ENCODE measurements at regions not wholly inside any gene's neighbourhood (a gene's known extent, or its start where the extent isn't known, plus 50 kb on each side); places are given as distances from the start of the nearest gene placed in this dataset.

GRCh38 chr10:124306520-124306919, 112.2 kb downstream of the OAT start:
- Histone ChIP-seq H3K27me3 (ENCODE audit: control insufficient read depth, insufficient read depth, low read length) (no peaks in the 10 kb centered on the region), H3K4me1 (ENCODE audit: control insufficient read depth, insufficient read depth, low read length, poor library complexity, severe bottlenecking) (no peaks in the 10 kb centered on the region), H3K27ac (ENCODE audit: insufficient read depth, low read length, poor library complexity, severe bottlenecking) (no peak overlapping the region), H3K9me3 (ENCODE audit: control insufficient read depth in 2 of 2, low read length in 2 of 2) (no peaks in the 10 kb centered on the region), H3K4me3 (ENCODE audit: low read depth, low read length) (no peak overlapping the region), H3K36me3 (ENCODE audit: control insufficient read depth, insufficient read depth, low read length) (no peaks in the 10 kb centered on the region)
- ATAC-seq (ENCODE audit: low read depth in 2 of 2) (no peak), DNase-seq (no peak)
- H3K27ac Mint-ChIP-seq: no peak overlapping the region
- H3K27me3 Mint-ChIP-seq: peaks cover 4% of the 10 kb centered on the region
- no peaks in the 10 kb centered on the region for H3K4me1 Mint-ChIP-seq
- H3K4me3 Mint-ChIP-seq: no peak overlapping the region
- H3K9me3 Mint-ChIP-seq: no peaks in the 10 kb centered on the region
- H3K36me3 Mint-ChIP-seq: no peaks in the 10 kb centered on the region

GRCh38 chr10:124305984-124306383, 112.7 kb downstream of the OAT start:
- H3K9me3 ChIP-seq (ENCODE audit: control insufficient read depth in 2 of 2, low read length in 2 of 2): no peaks in the 10 kb centered on the region
- no peaks in the 10 kb centered on the region for H3K4me1 ChIP-seq (ENCODE audit: control insufficient read depth, insufficient read depth, low read length, poor library complexity, severe bottlenecking)
- peaks cover 0 to under 1% (median 0%) of the 10 kb centered on the region in 7 donors for H3K9me3 Mint-ChIP-seq
- H3K27me3 Mint-ChIP-seq: peaks cover 4% of the 10 kb centered on the region
- H3K36me3 Mint-ChIP-seq: no peaks in the 10 kb centered on the region
- ATAC-seq (ENCODE audit: low read depth in 2 of 2): no peak
- H3K27ac ChIP-seq (ENCODE audit: insufficient read depth, low read length, poor library complexity, severe bottlenecking): no peak overlapping the region
- H3K4me3 Mint-ChIP-seq: no peak overlapping the region
- H3K27ac Mint-ChIP-seq: no peak overlapping the region
- H3K27me3 ChIP-seq (ENCODE audit: control insufficient read depth, insufficient read depth, low read length): no peaks in the 10 kb centered on the region
- DNase-seq: no peak
- no peaks in the 10 kb centered on the region for H3K36me3 ChIP-seq (ENCODE audit: control insufficient read depth, insufficient read depth, low read length)
- H3K4me3 ChIP-seq (ENCODE audit: low read depth, low read length): no peak overlapping the region
- no peaks in the 10 kb centered on the region for H3K4me1 Mint-ChIP-seq

GRCh38 chr10:124305131-124305530, 113.6 kb downstream of the OAT start:
- Histone ChIP-seq H3K27me3 (ENCODE audit: control insufficient read depth, insufficient read depth, low read length) (no peaks in the 10 kb centered on the region), H3K9me3 (ENCODE audit: control insufficient read depth in 2 of 2, low read length in 2 of 2) (no peaks in the 10 kb centered on the region), H3K4me1 (ENCODE audit: control insufficient read depth, insufficient read depth, low read length, poor library complexity, severe bottlenecking) (no peaks in the 10 kb centered on the region), H3K36me3 (ENCODE audit: control insufficient read depth, insufficient read depth, low read length) (no peaks in the 10 kb centered on the region), H3K4me3 (ENCODE audit: low read depth, low read length) (no peak overlapping the region), H3K27ac (ENCODE audit: insufficient read depth, low read length, poor library complexity, severe bottlenecking) (no peak overlapping the region)
- no peaks in the 10 kb centered on the region for H3K36me3 Mint-ChIP-seq
- DNase-seq: no peak
- H3K27me3 Mint-ChIP-seq: peaks cover 4% of the 10 kb centered on the region
- H3K4me3 Mint-ChIP-seq: no peak overlapping the region
- no peak overlapping the region for H3K27ac Mint-ChIP-seq
- H3K9me3 Mint-ChIP-seq: peaks cover 0 to 7% (median 0%) of the 10 kb centered on the region in 7 donors
- no peak for ATAC-seq (ENCODE audit: low read depth in 2 of 2)
- H3K4me1 Mint-ChIP-seq: no peaks in the 10 kb centered on the region

DNA sequence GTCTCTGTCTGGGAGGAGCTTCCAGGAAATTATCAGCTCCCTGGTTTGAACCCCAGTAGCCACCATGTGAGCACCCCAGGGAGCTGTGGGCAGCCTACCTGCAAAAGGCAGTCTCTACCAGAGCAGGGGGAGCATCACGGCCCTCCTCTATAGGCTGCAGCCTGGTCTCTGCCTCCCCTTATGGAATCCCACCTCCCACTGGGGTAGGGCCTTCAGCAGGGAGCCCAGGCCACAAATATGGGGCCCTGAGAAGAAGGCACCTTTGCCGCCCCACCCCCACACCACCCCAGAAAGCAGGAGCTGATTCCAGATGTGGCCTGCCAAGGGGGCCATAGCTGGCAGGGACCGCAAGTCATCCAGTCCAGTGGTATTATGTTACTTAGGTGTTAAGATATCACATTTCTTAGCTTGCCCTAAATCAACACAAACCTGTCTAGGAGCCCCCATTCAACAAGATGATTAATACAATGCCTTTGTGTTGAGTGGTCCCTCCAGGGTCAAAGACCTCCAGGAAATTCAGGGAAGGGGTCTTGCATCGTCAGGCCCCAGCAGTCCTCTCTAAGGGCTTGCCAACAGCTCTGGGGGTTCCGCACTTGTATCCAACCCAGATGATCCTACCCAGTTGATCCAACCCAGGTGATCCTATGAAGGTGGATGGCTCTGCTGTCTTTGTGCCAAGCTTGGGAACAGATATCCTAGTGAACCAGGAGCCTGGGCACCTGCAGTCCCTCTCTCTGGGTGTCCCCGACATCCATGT, 114.9 kb downstream of the OAT start:
- Histone ChIP-seq H3K9me3 (ENCODE audit: control insufficient read depth in 2 of 2, low read length in 2 of 2) (no peaks in the 10 kb centered on the region), H3K27ac (ENCODE audit: insufficient read depth, low read length, poor library complexity, severe bottlenecking) (no peak overlapping the region), H3K4me3 (ENCODE audit: low read depth, low read length) (no peak overlapping the region), H3K4me1 (ENCODE audit: control insufficient read depth, insufficient read depth, low read length, poor library complexity, severe bottlenecking) (no peaks in the 10 kb centered on the region), H3K36me3 (ENCODE audit: control insufficient read depth, insufficient read depth, low read length) (no peaks in the 10 kb centered on the region), H3K27me3 (ENCODE audit: control insufficient read depth, insufficient read depth, low read length) (no peaks in the 10 kb centered on the region)
- H3K9me3 Mint-ChIP-seq: peaks cover 0 to 7% (median 0%) of the 10 kb centered on the region in 7 donors
- no peaks in the 10 kb centered on the region for H3K4me1 Mint-ChIP-seq
- H3K36me3 Mint-ChIP-seq: no peaks in the 10 kb centered on the region
- no peak overlapping the region for H3K4me3 Mint-ChIP-seq
- no peaks in the 10 kb centered on the region for H3K27me3 Mint-ChIP-seq
- DNase-seq (no peak), ATAC-seq (ENCODE audit: low read depth in 2 of 2) (no peak)
- no peak overlapping the region for H3K27ac Mint-ChIP-seq

GRCh38 chr10:124302951-124303505, 115.7 kb downstream of the OAT start:
- no peak overlapping the region for H3K4me3 ChIP-seq (ENCODE audit: low read depth, low read length)
- no peak overlapping the region for H3K27ac ChIP-seq (ENCODE audit: insufficient read depth, low read length, poor library complexity, severe bottlenecking)
- H3K4me1 Mint-ChIP-seq: no peaks in the 10 kb centered on the region
- H3K27me3 Mint-ChIP-seq: no peaks in the 10 kb centered on the region
- no peaks in the 10 kb centered on the region for H3K36me3 Mint-ChIP-seq
- H3K27me3 ChIP-seq (ENCODE audit: control insufficient read depth, insufficient read depth, low read length): no peaks in the 10 kb centered on the region
- no peak overlapping the region for H3K4me3 Mint-ChIP-seq
- no peaks in the 10 kb centered on the region for H3K9me3 ChIP-seq (ENCODE audit: control insufficient read depth in 2 of 2, low read length in 2 of 2)
- no peak overlapping the region for H3K27ac Mint-ChIP-seq
- H3K9me3 Mint-ChIP-seq: peaks cover 0 to 7% (median 0%) of the 10 kb centered on the region in 7 donors
- no peaks in the 10 kb centered on the region for H3K36me3 ChIP-seq (ENCODE audit: control insufficient read depth, insufficient read depth, low read length)
- no peaks in the 10 kb centered on the region for H3K4me1 ChIP-seq (ENCODE audit: control insufficient read depth, insufficient read depth, low read length, poor library complexity, severe bottlenecking)
- ATAC-seq (ENCODE audit: low read depth in 2 of 2) (no peak), DNase-seq (no peak)

DNA sequence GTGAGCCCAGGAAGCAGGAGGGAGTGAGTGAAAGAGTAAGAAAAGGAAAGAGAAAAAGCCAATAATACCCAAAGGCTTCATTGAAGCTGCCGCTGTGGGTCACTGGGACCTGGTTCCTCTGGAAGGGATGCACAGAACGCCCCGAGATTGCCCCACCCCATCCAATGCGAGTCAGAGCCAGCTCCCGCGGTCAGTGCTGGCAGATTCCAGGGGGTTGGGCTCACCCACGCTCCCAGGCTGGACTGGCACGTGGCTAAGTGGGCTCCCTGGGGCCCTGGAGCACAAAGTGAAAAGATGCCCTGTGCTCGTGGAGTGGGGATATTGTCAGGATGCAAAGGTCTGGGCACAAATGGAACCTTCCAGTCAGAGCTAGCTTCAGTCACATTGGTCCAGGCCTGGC, 117.0 kb downstream of the OAT start:
- no peak overlapping the region for H3K27ac ChIP-seq (ENCODE audit: insufficient read depth, low read length, poor library complexity, severe bottlenecking)
- H3K27me3 ChIP-seq (ENCODE audit: control insufficient read depth, insufficient read depth, low read length): no peaks in the 10 kb centered on the region
- no peaks in the 10 kb centered on the region for H3K36me3 ChIP-seq (ENCODE audit: control insufficient read depth, insufficient read depth, low read length)
- Mint-ChIP-seq H3K27me3 (no peaks in the 10 kb centered on the region), H3K27ac (no peak overlapping the region), H3K9me3 (peaks cover 0 to 7% (median 0%) of the 10 kb centered on the region in 7 donors), H3K36me3 (no peaks in the 10 kb centered on the region), H3K4me1 (peaks cover 0 to 2% (median 0%) of the 10 kb centered on the region in 4 donors), H3K4me3 (no peak overlapping the region)
- no peaks in the 10 kb centered on the region for H3K4me1 ChIP-seq (ENCODE audit: control insufficient read depth, insufficient read depth, low read length, poor library complexity, severe bottlenecking)
- DNase-seq: no peak
- H3K9me3 ChIP-seq (ENCODE audit: control insufficient read depth in 2 of 2, low read length in 2 of 2): no peaks in the 10 kb centered on the region
- H3K4me3 ChIP-seq (ENCODE audit: low read depth, low read length): no peak overlapping the region
- ATAC-seq (ENCODE audit: low read depth in 2 of 2): no peak

GRCh38 chr10:124300735-124301134, 118.0 kb downstream of the OAT start:
- Histone ChIP-seq H3K9me3 (ENCODE audit: control insufficient read depth in 2 of 2, low read length in 2 of 2) (no peaks in the 10 kb centered on the region), H3K27me3 (ENCODE audit: control insufficient read depth, insufficient read depth, low read length) (no peaks in the 10 kb centered on the region), H3K27ac (ENCODE audit: insufficient read depth, low read length, poor library complexity, severe bottlenecking) (no peak overlapping the region), H3K4me3 (ENCODE audit: low read depth, low read length) (no peak overlapping the region), H3K36me3 (ENCODE audit: control insufficient read depth, insufficient read depth, low read length) (no peaks in the 10 kb centered on the region), H3K4me1 (ENCODE audit: control insufficient read depth, insufficient read depth, low read length, poor library complexity, severe bottlenecking) (no peaks in the 10 kb centered on the region)
- no peak for DNase-seq
- Mint-ChIP-seq H3K27ac (no peak overlapping the region), H3K4me1 (peaks cover 0 to 2% (median 0%) of the 10 kb centered on the region in 4 donors), H3K36me3 (no peaks in the 10 kb centered on the region), H3K4me3 (no peak overlapping the region), H3K27me3 (no peaks in the 10 kb centered on the region), H3K9me3 (peaks cover 0 to 7% (median 0%) of the 10 kb centered on the region in 7 donors)
- no peak for ATAC-seq (ENCODE audit: low read depth in 2 of 2)

DNA sequence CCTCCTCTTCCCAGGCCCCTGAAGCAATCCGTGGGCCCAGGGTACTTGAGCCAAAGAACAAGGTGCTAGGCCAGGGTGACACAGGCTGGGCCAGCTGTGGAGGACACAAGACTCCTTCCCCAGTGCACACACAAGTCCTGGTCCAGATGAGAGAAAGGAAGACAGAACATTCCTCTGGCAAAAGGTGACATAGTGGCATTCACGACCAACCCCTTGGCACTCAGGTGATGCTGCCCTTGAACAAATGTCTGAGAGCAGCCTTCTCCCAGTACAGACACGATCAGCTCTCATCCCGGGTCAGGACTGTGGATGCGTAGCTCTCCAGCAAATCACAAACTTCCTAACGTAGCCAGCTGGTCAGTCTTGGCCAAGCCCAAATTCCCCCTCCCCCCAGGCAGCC, 118.5 kb downstream of the OAT start:
- Histone ChIP-seq H3K4me1 (ENCODE audit: control insufficient read depth, insufficient read depth, low read length, poor library complexity, severe bottlenecking) (no peaks in the 10 kb centered on the region), H3K9me3 (ENCODE audit: control insufficient read depth in 2 of 2, low read length in 2 of 2) (no peaks in the 10 kb centered on the region), H3K36me3 (ENCODE audit: control insufficient read depth, insufficient read depth, low read length) (no peaks in the 10 kb centered on the region), H3K27ac (ENCODE audit: insufficient read depth, low read length, poor library complexity, severe bottlenecking) (no peak overlapping the region), H3K4me3 (ENCODE audit: low read depth, low read length) (no peak overlapping the region), H3K27me3 (ENCODE audit: control insufficient read depth, insufficient read depth, low read length) (no peaks in the 10 kb centered on the region)
- Mint-ChIP-seq H3K9me3 (peaks cover 0 to 7% (median 0%) of the 10 kb centered on the region in 7 donors), H3K27me3 (no peaks in the 10 kb centered on the region), H3K4me1 (peaks cover 0 to 2% (median 0%) of the 10 kb centered on the region in 4 donors), H3K4me3 (no peak overlapping the region), H3K27ac (no peak overlapping the region), H3K36me3 (no peaks in the 10 kb centered on the region)
- ATAC-seq (ENCODE audit: low read depth in 2 of 2): no peak
- no peak for DNase-seq

Data from CD4-positive, CD25-positive, alpha-beta regulatory T cell (primary cell).